WTC11 (cell line): ENCODE measurements at regions not wholly inside any gene's neighbourhood (a gene's known extent, or its start where the extent isn't known, plus 50 kb on each side); places are given as distances from the start of the nearest gene placed in this dataset.

Experiments used
- E2F4 ChIP-seq: sonication (generic); formaldehyde crosslinking; IDR thresholded peaks from 2 replicates; pipeline ENCODE4 v1.8.1; 2022; ENCODE audit warnings: low read depth, mild to moderate bottlenecking, moderate library complexity, missing genetic modification reagents, borderline replicate concordance
- SP1 ChIP-seq: sonication (generic); formaldehyde crosslinking; conservative IDR thresholded peaks from 2 replicates; pipeline ENCODE4 v1.8.1; 2022; ENCODE audit warnings: missing genetic modification reagents
- ZBTB21 ChIP-seq: sonication (generic); formaldehyde crosslinking; IDR thresholded peaks from 2 replicates; pipeline ENCODE4 v1.8.1; 2023; ENCODE audit warnings: mild to moderate bottlenecking, missing genetic modification reagents, borderline replicate concordance

GRCh38 chr12:92302041-92302829, 156.6 kb upstream of the BTG1 start:
- TF ChIP-seq SP1 (CRISPR knock-in tag) (no peak), E2F4 (CRISPR knock-in tag) (no peak), ZBTB21 (no peak)
